GM18907 (cell line): ENCODE measurements at regions not wholly inside any gene's neighbourhood (a gene's known extent, or its start where the extent isn't known, plus 50 kb on each side); places are given as distances from the start of the nearest gene placed in this dataset.
"Not testable (repeated sequence)": the region's sequence is repeated elsewhere in the genome, so short reads cannot be mapped to it uniquely, and the experiment has no call there.

Source experiments
- ATAC-seq: cut with Tn5 transposase; IDR thresholded peaks from one replicate; pipeline ENCODE4 v1.9.1; 2021; ENCODE audit warnings: mild to moderate bottlenecking, moderate library complexity; ENCODE audit not compliant: unreplicated experiment

GRCh38 chr1:37159102-37159501, 124.8 kb upstream of the GRIK3 start:
- ATAC-seq, result no peak

- no peak for ATAC-seq
These were observed 126.9 kb upstream of the GRIK3 start for GRCh38 chr1:37161171-37161570.

- no peak for ATAC-seq
These were observed 127.7 kb upstream of the GRIK3 start for GRCh38 chr1:37162059-37162458.

- ATAC-seq, result no peak
These were observed 131.7 kb upstream of the GRIK3 start for GRCh38 chr1:37166005-37166404.

GRCh38 chr1:37167479-37167878, 133.2 kb upstream of the GRIK3 start:
- no peak for ATAC-seq

- no peak for ATAC-seq
These were observed 134.9 kb upstream of the GRIK3 start for GRCh38 chr1:37169241-37169640.

- ATAC-seq, result no peak
These were observed 135.5 kb upstream of the GRIK3 start for GRCh38 chr1:37169743-37170275.

GRCh38 chr1:37171691-37172090, 137.4 kb upstream of the GRIK3 start:
- ATAC-seq, result no peak

GRCh38 chr1:37174341-37174740, 140.0 kb upstream of the GRIK3 start:
- no peak for ATAC-seq

DNA sequence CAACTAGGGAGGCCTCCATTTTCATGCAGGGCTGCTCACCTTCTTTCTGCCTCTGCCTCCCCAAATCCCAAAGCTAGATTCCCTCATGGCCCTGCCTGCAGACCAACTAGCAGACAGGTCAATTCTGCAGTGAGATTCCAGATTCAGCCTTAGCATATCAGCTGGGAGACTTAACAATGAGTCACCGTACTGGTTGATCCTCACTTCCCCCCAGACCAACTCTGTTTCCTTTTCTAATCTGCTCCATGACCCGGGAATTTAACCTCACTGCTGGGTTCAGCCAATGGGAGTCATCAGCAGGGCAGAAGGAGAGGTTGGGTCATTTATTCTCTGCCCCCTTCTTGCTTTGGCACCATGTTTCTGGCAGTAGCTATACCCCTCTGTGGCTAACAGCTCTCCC, 140.6 kb upstream of the GRIK3 start:
- no peak for ATAC-seq

- no peak for ATAC-seq
These were observed 141.4 kb upstream of the GRIK3 start for GRCh38 chr1:37175666-37176215.

GRCh38 chr1:37176269-37176668, 142.0 kb upstream of the GRIK3 start:
- ATAC-seq, result no peak

DNA sequence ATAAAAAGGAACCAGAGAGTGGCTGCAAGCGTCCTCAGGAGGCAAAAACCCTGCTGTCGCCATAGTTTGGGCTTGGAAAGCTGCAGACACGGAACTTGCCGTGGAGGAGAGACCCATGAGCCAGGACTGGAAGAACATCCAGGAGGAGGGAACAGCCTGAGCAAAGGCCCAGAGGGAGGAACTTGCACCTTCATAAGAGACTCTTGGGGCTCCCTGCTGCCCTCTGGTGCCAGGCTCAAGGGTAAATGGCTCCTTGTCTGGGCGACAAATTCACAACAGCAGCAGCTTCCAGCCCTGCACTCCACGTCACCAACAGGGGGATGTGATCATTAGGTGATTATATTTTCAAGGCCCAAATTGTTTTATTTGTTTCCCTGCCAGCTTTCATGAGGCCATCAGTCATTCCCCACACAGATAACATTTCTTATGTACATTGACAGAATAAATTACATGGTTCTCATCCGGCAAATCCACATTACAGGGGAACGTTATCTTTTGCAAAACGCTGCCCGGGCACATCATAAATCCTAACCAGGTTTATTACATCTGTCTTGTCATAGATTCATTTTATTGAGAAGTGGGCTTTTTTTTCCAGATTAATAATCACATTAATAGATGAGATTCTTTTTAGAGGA, 143.0 kb upstream of the GRIK3 start:
- ATAC-seq, result no peak

GRCh38 chr1:37181425-37181824, 147.1 kb upstream of the GRIK3 start:
- no peak for ATAC-seq

GRCh38 chr1:37184789-37185188, 150.5 kb upstream of the GRIK3 start:
- no peak for ATAC-seq

DNA sequence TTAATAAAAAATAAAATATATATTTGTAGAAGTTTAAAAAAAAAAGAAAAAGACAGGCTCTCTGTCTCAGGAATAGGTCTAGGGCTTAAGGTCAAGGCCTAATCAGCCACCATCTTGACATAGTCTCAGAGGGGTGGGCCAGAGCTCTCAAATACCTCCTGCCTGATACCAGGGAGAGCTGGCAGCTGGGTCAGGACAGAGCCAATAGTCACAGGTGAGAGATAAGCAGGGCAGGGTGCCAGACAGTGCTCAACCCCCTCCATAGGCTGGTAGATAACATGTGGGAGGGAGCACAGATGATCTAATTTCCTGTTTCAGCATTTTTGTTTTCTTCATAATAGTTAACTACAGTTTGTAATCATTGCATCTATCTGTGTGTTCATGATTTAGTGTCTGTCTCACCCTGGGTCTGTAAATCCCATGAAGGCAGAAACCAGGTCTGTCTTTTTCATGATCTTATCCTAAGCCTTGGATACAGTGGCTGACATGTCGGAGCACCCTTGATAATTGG, 152.0 kb upstream of the GRIK3 start:
- no peak for ATAC-seq

DNA sequence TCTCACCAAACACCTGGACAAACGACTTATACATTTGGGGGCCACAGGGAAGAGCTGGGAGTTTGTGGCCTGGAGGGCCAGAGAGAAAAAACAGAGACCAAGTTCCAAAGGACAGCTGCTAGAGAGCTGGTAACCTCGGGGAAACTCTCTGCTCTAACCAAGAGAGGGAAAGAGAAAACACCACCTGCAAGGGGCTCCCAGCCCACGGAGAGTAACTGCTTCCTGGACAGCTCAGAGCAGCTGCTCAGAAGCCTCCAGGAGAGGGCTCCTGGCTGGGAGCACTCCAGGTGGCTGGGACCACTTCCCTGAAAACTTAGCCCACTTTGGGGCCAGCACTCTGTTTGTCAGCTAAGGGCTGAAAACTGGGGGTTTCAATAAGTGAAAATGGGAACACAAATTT, 154.8 kb upstream of the GRIK3 start:
- no peak for ATAC-seq

DNA sequence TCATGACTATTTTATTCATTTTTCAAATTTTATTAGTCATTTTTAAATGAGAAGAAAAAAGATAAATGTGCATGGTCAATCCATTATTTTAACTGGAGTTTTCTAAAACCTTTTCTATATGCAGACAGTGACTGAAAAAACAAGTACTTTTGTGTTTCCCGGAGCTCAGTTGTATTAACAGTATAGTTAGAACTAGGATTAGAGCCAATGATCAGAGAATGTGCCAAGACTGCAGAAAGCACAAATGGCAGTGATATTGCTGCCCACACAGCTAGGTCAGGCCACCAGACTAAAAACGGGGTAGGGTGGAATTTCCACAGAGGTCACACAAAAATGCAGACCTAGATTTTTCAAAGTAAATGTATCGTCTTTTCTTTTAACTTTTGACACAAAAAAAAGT, 163.1 kb upstream of the GRIK3 start:
- no peak for ATAC-seq

- ATAC-seq, result not testable (repeated sequence)
These were observed 180.0 kb upstream of the GRIK3 start for GRCh38 chr1:37214305-37214704.

DNA sequence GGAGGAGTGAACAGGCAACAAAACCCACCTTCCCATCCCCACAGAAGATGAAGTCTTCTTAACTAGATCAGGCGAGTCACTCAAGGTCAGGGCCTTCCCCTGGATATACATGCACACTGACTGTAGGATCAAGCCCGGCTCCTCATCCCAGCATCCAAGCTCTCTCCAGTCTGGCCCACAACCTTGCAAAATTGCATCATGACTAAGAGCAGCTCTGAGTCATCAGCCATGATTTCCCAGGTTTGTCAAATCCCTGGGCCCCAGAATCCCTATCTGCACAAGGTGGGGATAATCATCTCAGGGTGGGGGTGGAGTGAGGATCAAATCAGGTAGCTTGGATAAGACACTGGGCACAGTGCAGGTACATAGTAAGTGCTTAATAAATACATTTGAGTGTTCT, 199.3 kb upstream of the GRIK3 start:
- ATAC-seq, result no peak

GRCh38 chr1:37234941-37235418, 200.7 kb upstream of the GRIK3 start:
- ATAC-seq, result no peak

- no peak for ATAC-seq
These were observed 203.6 kb upstream of the GRIK3 start for GRCh38 chr1:37237948-37238347.
